Gastrocnemius medialis (tissue), 4 donors: ENCODE measurements at regions not wholly inside any gene's neighbourhood (a gene's known extent, or its start where the extent isn't known, plus 50 kb on each side); places are given as distances from the start of the nearest gene placed in this dataset.

Source experiments
- ATAC-seq, 2 donors: fragments of 150-250 bp; one replicate each; pipeline ENCODE4 v1.9.1; 2016
- DNase-seq, 2 donors: peaks; one replicate each; pipeline ENCODE4 v3.0.0-alpha.2; 2019
- H3K27ac ChIP-seq, 4 donors: fragments of 200-600 bp; sonication (generic); 1 replicate in 1 of 4; 2 replicates in 3 of 4; pipeline ENCODE4 v1.5.1; 2016 to 2018; ENCODE audit warnings: mild to moderate bottlenecking in 2 of 4, moderate library complexity in 1 of 4
- H3K27me3 ChIP-seq, 3 donors: fragments of 200-600 bp; sonication (generic) in 2 of 3; 1 replicate in 1 of 3; 2 replicates in 2 of 3; pipeline versions ENCODE4 v1.5.1 to v1.6.0; 2016 to 2019; ENCODE audit warnings: mild to moderate bottlenecking in 1 of 3, moderate library complexity in 1 of 3
- H3K36me3 ChIP-seq, 2 donors: fragments of 200-600 bp; sonication (generic) in 1 of 2; one replicate each; pipeline ENCODE4 v1.5.1; 2017 to 2018
- H3K4me1 ChIP-seq, 2 donors: fragments of 200-600 bp; sonication (generic) in 1 of 2; one replicate each; pipeline ENCODE4 v1.5.1; 2016 to 2017; ENCODE audit warnings: mild to moderate bottlenecking in 2 of 2
- H3K4me3 ChIP-seq, 4 donors: fragments of 200-600 bp; sonication (generic) in 3 of 4; 1 replicate in 1 of 4; 2 replicates in 3 of 4; pipeline ENCODE4 v1.5.1; 2016 to 2019; ENCODE audit warnings: mild to moderate bottlenecking in 2 of 4
- H3K9me3 ChIP-seq, 3 donors: fragments of 200-600 bp; sonication (generic) in 2 of 3; 1 replicate in 1 of 3; 2 replicates in 2 of 3; pipeline ENCODE4 v1.5.1; 2016 to 2019
- POLR2A ChIP-seq, 2 donors: fragments of 450-650 bp; IDR thresholded peaks; one replicate each; pipeline ENCODE4 v1.6.1; 2017; ENCODE audit warnings: antibody characterized with exemption in 2 of 2, mild to moderate bottlenecking in 2 of 2, moderate library complexity in 2 of 2
- in situ Hi-C, 4 donors: fragments of 200-750 bp; cut with MboI; loops; one replicate each; pipeline versions ENCODE4 v1.15.0 to v1.8.0; 2017; ENCODE audit warnings: low sequenced_read_pairs in 4 of 4
- intact Hi-C: fragments of 100-400 bp; cut with DNase I; formaldehyde crosslinking; loops from one replicate; pipeline ENCODE4 v1.15.1; 2023; ENCODE audit warnings: low total_unique reads
- TF ChIP-seq, protein P1 (sequence below), 5 experiments: fragments of 450-650 bp in 3 of 5; fragments of 200-600 bp in 2 of 5; sonication (generic) in 2 of 5; IDR thresholded peaks in 4 of 5; conservative IDR thresholded peaks in 1 of 5; 1 replicate in 4 of 5; 2 replicates in 1 of 5; pipeline ENCODE4 v1.5.1; 2016 to 2019; ENCODE audit warnings: antibody characterized with exemption in 5 of 5, mild to moderate bottlenecking in 3 of 5, moderate library complexity in 3 of 5

GRCh38 chr5:42908509-42909488 lies 97.1 kb upstream of the SELENOP start:
- TF ChIP-seq, protein P1, sequence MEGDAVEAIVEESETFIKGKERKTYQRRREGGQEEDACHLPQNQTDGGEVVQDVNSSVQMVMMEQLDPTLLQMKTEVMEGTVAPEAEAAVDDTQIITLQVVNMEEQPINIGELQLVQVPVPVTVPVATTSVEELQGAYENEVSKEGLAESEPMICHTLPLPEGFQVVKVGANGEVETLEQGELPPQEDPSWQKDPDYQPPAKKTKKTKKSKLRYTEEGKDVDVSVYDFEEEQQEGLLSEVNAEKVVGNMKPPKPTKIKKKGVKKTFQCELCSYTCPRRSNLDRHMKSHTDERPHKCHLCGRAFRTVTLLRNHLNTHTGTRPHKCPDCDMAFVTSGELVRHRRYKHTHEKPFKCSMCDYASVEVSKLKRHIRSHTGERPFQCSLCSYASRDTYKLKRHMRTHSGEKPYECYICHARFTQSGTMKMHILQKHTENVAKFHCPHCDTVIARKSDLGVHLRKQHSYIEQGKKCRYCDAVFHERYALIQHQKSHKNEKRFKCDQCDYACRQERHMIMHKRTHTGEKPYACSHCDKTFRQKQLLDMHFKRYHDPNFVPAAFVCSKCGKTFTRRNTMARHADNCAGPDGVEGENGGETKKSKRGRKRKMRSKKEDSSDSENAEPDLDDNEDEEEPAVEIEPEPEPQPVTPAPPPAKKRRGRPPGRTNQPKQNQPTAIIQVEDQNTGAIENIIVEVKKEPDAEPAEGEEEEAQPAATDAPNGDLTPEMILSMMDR (IDR thresholded peaks at IDR 0.05 in 4 of 5, conservative IDR thresholded peaks at IDR 0.05 in 1 of 5), result peak; percentile 73 to 87 (median 83)
- no peak for TF ChIP-seq POLR2A (IDR thresholded peaks at IDR 0.05)
- DNase-seq (peak; percentile 75 to 81), ATAC-seq (peak; percentile 92 to 96)
- Histone ChIP-seq H3K27me3 (no peaks in the 10 kb centered on the region), H3K4me3 (peak overlapping the region; percentile 52 to 64 (median 56)), H3K4me1 (no peaks in the 10 kb centered on the region), H3K27ac (peak overlapping the region in 1 of 4 donors; percentile 11), H3K9me3 (no peaks in the 10 kb centered on the region), H3K36me3 (no peaks in the 10 kb centered on the region)
- in situ Hi-C loops (loop anchor here in 2 of 4 donors (10.0 to 25.0 kb wide), 3 partner anchors 129 to 404 kb away; partner anchors contain the start of genes ANXA2R (in 1 of the 2) and HMGCS1 (in 1 of the 2)), intact Hi-C loops (loop anchor here (2.0 to 10.0 kb wide), 3 partner anchors 44 to 406 kb away; partner anchors contain the start of genes ANXA2R and HMGCS1)

DNA sequence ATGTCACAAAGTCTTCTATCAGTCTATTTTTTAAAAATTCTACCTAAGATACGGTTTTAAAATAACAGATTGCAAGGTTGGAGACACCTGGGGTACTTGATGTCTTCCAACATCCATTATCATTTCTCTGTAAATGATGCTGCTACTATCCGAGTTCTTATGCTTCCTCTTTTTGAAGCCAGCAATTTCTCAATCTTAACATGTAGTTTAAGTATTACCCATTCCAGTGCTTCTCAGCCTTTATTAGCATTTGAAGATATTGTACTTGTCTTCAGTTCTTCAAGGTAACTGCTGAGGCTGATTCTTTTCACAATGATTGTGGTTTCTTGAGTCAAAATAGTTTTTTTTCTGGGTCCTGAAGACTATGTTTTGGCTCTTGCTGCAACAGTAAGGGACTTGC lies 96.4 kb upstream of the SELENOP start:
- H3K27ac ChIP-seq, result no peak overlapping the region
- DNase-seq (no peak), ATAC-seq (no peak)
- TF ChIP-seq, protein P1 (IDR thresholded peaks at IDR 0.05 in 4 of 5, conservative IDR thresholded peaks at IDR 0.05 in 1 of 5), result no peak
- TF ChIP-seq POLR2A (IDR thresholded peaks at IDR 0.05), result no peak
- no peaks in the 10 kb centered on the region for H3K9me3 ChIP-seq
- H3K36me3 ChIP-seq, result no peaks in the 10 kb centered on the region
- H3K4me1 ChIP-seq, result no peaks in the 10 kb centered on the region
- in situ Hi-C loops (loop anchor here in 2 of 4 donors (10.0 to 25.0 kb wide), 3 partner anchors 129 to 404 kb away; partner anchors contain the start of genes ANXA2R (in 1 of the 2) and HMGCS1 (in 1 of the 2)), intact Hi-C loops (loop anchor here (2.0 to 10.0 kb wide), 3 partner anchors 44 to 407 kb away; partner anchors contain the start of genes ANXA2R and HMGCS1)
- peak overlapping the region; percentile 52 to 64 (median 56) for H3K4me3 ChIP-seq
- no peaks in the 10 kb centered on the region for H3K27me3 ChIP-seq

DNA sequence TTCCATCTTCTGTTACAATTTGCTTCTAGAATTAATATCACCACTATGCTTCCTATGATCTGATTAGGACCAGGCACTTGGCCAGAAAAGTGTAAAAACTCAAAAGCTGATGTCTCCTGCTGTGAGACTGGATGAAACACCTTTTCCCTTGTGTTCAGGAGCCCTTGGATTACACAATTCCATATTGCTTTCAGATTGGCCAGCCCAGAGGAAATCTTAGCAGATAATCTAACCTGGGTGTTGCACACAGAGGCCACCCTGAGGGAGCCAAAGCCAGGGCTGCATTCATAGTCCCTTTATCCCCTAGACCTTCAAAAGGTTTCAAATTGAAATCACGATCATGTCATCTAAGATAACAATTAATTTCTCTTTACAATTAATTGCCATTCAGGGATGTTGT lies 94.1 kb upstream of the SELENOP start:
- in situ Hi-C loops (loop anchor here in 2 of 4 donors (10.0 to 25.0 kb wide), 3 partner anchors 131 to 406 kb away; partner anchors contain the start of genes ANXA2R (in 1 of the 2) and HMGCS1 (in 1 of the 2)), intact Hi-C loops (loop anchor here (5.0 to 10.0 kb wide), 2 partner anchors 46 to 409 kb away; partner anchors contain the start of gene HMGCS1)
- TF ChIP-seq, protein P1 (IDR thresholded peaks at IDR 0.05 in 4 of 5, conservative IDR thresholded peaks at IDR 0.05 in 1 of 5), result no peak
- no peak for TF ChIP-seq POLR2A (IDR thresholded peaks at IDR 0.05)
- ATAC-seq (no peak), DNase-seq (no peak)
- Histone ChIP-seq H3K36me3 (no peaks in the 10 kb centered on the region), H3K4me1 (no peaks in the 10 kb centered on the region), H3K4me3 (no peak overlapping the region), H3K27me3 (no peaks in the 10 kb centered on the region), H3K27ac (no peak overlapping the region), H3K9me3 (no peaks in the 10 kb centered on the region)

GRCh38 chr5:42900734-42901133 lies 89.0 kb upstream of the SELENOP start:
- intact Hi-C loops, result loop anchor here (10.0 kb wide), 1 partner anchor 414 kb away; the partner anchor contains the start of gene HMGCS1
- in situ Hi-C loops, result loop anchor here in 2 of 4 donors (10.0 to 25.0 kb wide), 3 partner anchors 137 to 412 kb away; partner anchors contain the start of genes ANXA2R (in 1 of the 2) and HMGCS1 (in 1 of the 2)

More at GRCh38 chr5:42900734-42901133, 89.0 kb upstream of the SELENOP start:
- no peak for TF ChIP-seq POLR2A (IDR thresholded peaks at IDR 0.05)
- TF ChIP-seq, protein P1 (IDR thresholded peaks at IDR 0.05 in 4 of 5, conservative IDR thresholded peaks at IDR 0.05 in 1 of 5), result no peak
- no peaks in the 10 kb centered on the region for H3K9me3 ChIP-seq
- no peak overlapping the region for H3K4me3 ChIP-seq
- no peak overlapping the region for H3K27ac ChIP-seq
- DNase-seq, result no peak
- no peaks in the 10 kb centered on the region for H3K4me1 ChIP-seq
- H3K36me3 ChIP-seq, result no peaks in the 10 kb centered on the region
- ATAC-seq, result no peak
- H3K27me3 ChIP-seq, result no peaks in the 10 kb centered on the region
